Osteoblast (primary cell): ENCODE measurements at regions not wholly inside any gene's neighbourhood (a gene's known extent, or its start where the extent isn't known, plus 50 kb on each side); places are given as distances from the start of the nearest gene placed in this dataset.

Source experiments
- DNase-seq: peaks from one replicate; pipeline ENCODE4 v3.0.0; 2011; ENCODE audit warnings: low spot score, mixed read lengths; ENCODE audit not compliant: insufficient read length; ENCODE audit errors: missing footprints
- H2AFZ ChIP-seq: 2 replicates; pipeline ENCODE4 v1.6.0; 2011; ENCODE audit warnings: mild to moderate bottlenecking, low read length
- H3K27ac ChIP-seq: 2 replicates; pipeline ENCODE4 v1.5.1; 2011; ENCODE audit warnings: mild to moderate bottlenecking, low read depth, low read length, moderate library complexity
- H3K27me3 ChIP-seq: 2 replicates; pipeline ENCODE4 v1.6.0; 2012; ENCODE audit warnings: mild to moderate bottlenecking, control low read depth, inconsistent platforms, low read length, moderate library complexity; ENCODE audit not compliant: insufficient read depth
- H3K36me3 ChIP-seq: 2 replicates; pipeline ENCODE4 v1.5.1; 2011; ENCODE audit warnings: mild to moderate bottlenecking, low read length, control low read depth, moderate library complexity; ENCODE audit not compliant: insufficient read depth
- H3K4me1 ChIP-seq: 2 replicates; pipeline ENCODE4 v1.5.1; 2011; ENCODE audit warnings: mild to moderate bottlenecking, low read length, control low read depth, moderate library complexity; ENCODE audit not compliant: insufficient read depth
- H3K4me2 ChIP-seq: 2 replicates; pipeline ENCODE4 v1.6.0; 2011; ENCODE audit warnings: mild to moderate bottlenecking, low read length; ENCODE audit not compliant: insufficient read depth
- H3K4me3 ChIP-seq: fragments of 200-600 bp; sonication (generic); 3 replicates; pipeline ENCODE4 v1.5.1; 2012; ENCODE audit warnings: mild to moderate bottlenecking, low read length, inconsistent platforms; ENCODE audit not compliant: insufficient read depth
- H3K79me2 ChIP-seq: 2 replicates; pipeline ENCODE4 v1.6.0; 2012; ENCODE audit warnings: mild to moderate bottlenecking, low read length, control low read depth, inconsistent platforms; ENCODE audit not compliant: insufficient read depth
- H3K9me3 ChIP-seq: 2 replicates; pipeline ENCODE4 v1.5.1; 2011; ENCODE audit warnings: low read depth, low read length, control low read depth
- H4K20me1 ChIP-seq: 2 replicates; pipeline ENCODE4 v1.6.0; 2012; ENCODE audit warnings: mild to moderate bottlenecking, low read length, control low read depth; ENCODE audit not compliant: insufficient read depth
- CTCF ChIP-seq: IDR thresholded peaks from 2 replicates; pipeline ENCODE4 v1.5.1; 2011; ENCODE audit warnings: mild to moderate bottlenecking, low read depth, low read length, moderate library complexity; ENCODE audit errors: extremely low read depth

DNA sequence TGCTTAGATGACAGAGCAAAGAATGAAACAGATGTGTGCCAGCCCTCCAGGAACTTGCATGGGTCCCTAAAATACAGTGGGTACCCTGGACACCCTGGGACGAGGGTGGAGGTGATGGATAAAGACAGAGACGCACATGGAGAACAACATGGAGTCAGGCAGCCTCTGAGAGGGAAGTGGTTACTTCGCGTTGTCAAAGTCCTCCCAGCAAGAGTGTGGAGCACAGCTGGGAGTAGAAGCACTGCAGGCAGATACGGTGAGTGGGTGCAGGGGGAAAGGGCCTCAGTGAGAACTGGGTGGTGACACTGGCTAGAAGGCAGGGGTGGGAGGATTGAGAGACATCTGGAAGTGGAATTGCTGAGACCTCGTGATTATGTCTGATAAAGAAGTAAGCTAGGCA is 70.8 kb upstream of the PRR20G start:
- no peaks in the 10 kb centered on the region for H3K36me3 ChIP-seq
- H3K79me2 ChIP-seq, result no peaks in the 10 kb centered on the region
- no peak overlapping the region for H3K27ac ChIP-seq
- peaks cover 3% of the 10 kb centered on the region for H3K9me3 ChIP-seq
- peaks cover 6% of the 10 kb centered on the region for H3K27me3 ChIP-seq
- H4K20me1 ChIP-seq, result no peaks in the 10 kb centered on the region
- no peak for DNase-seq
- H3K4me2 ChIP-seq, result no peak overlapping the region
- H3K4me3 ChIP-seq, result no peak overlapping the region
- no peak overlapping the region for H2AFZ ChIP-seq
- no peaks in the 10 kb centered on the region for H3K4me1 ChIP-seq
- no peak for TF ChIP-seq CTCF

DNA sequence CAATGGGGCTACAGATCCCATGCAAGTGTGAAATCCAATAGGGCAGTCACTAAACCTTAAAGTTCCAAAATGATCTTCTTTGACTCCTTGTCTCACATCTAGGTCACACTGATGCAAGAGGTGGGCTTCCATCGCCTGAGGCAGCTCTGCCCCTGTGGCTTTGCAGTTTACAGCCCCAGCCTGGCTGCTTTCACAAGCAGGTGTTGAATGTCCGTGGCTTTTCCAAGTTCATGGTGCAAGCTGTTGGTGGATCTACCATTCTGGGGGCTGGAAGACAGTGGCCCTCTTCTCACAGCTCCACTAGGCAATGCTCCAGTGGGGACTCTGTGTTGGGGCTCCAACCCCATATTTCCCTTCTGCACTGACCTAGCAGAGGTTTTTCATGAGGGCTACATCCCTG is 68.5 kb upstream of the PRR20G start:
- H4K20me1 ChIP-seq, result no peaks in the 10 kb centered on the region
- no peak for DNase-seq
- H3K9me3 ChIP-seq, result peaks cover 3% of the 10 kb centered on the region
- H3K79me2 ChIP-seq, result no peaks in the 10 kb centered on the region
- H3K27ac ChIP-seq, result no peak overlapping the region
- H2AFZ ChIP-seq, result no peak overlapping the region
- no peak overlapping the region for H3K4me3 ChIP-seq
- H3K4me1 ChIP-seq, result no peaks in the 10 kb centered on the region
- no peak overlapping the region for H3K4me2 ChIP-seq
- H3K27me3 ChIP-seq, result peaks cover 2% of the 10 kb centered on the region
- H3K36me3 ChIP-seq, result no peaks in the 10 kb centered on the region
- TF ChIP-seq CTCF, result no peak

DNA sequence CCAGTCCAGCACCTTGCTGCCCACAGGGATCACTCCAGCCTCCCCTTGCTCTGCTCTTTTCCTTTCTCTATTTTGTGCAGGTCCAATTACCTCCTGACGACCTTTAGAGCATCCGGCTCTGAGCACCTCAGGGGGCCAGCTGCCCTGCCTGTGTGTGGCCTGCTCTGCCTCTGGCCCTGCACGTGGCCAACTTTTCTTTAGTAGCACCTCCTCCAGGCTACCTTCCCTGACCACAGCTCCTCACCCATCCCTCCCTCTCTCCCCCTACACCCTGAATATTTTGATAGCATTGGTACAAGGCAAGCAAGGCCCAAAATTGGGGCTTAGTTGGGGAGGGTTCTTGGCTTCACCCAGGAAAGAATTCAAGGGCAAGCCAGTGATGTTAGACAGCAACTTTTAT is 66.9 kb upstream of the PRR20G start:
- Histone ChIP-seq H3K9me3 (peaks cover 3% of the 10 kb centered on the region), H3K79me2 (no peaks in the 10 kb centered on the region), H4K20me1 (no peaks in the 10 kb centered on the region), H2AFZ (no peak overlapping the region), H3K36me3 (no peaks in the 10 kb centered on the region), H3K4me2 (no peak overlapping the region), H3K27me3 (no peaks in the 10 kb centered on the region), H3K27ac (no peak overlapping the region), H3K4me3 (no peak overlapping the region), H3K4me1 (no peaks in the 10 kb centered on the region)
- TF ChIP-seq CTCF, result no peak
- no peak for DNase-seq

- H3K27ac ChIP-seq, result no peak overlapping the region
- H4K20me1 ChIP-seq, result no peaks in the 10 kb centered on the region
- peaks cover 7% of the 10 kb centered on the region for H3K27me3 ChIP-seq
- H3K79me2 ChIP-seq, result no peaks in the 10 kb centered on the region
- H2AFZ ChIP-seq, result no peak overlapping the region
- no peaks in the 10 kb centered on the region for H3K36me3 ChIP-seq
- H3K4me2 ChIP-seq, result no peak overlapping the region
- no peak for DNase-seq
- no peak for TF ChIP-seq CTCF
- no peak overlapping the region for H3K4me3 ChIP-seq
- H3K9me3 ChIP-seq, result peaks cover 3% of the 10 kb centered on the region
- H3K4me1 ChIP-seq, result no peaks in the 10 kb centered on the region
Observed at GRCh38 chr3:127352612-127353011, 64.8 kb upstream of the PRR20G start.
